RWPE2 (cell line): ENCODE measurements at regions not wholly inside any gene's neighbourhood (a gene's known extent, or its start where the extent isn't known, plus 50 kb on each side); places are given as distances from the start of the nearest gene placed in this dataset.
A peak's percentile ranks its signal among the peaks of the same experiment; 100 is the strongest.

Source experiments
- ATAC-seq: fragments of 200-7000 bp; cut with Tn5 transposase; 3 replicates; pipeline ENCODE4 v1.9.1; 2021; ENCODE audit warnings: low read depth
- DNase-seq: peaks from one replicate; pipeline ENCODE4 v3.0.0-alpha.2; 2020; ENCODE audit warnings: low spot score
- H3K27ac ChIP-seq: fragments of 450-650 bp; 2 replicates; pipeline ENCODE4 v1.5.1; 2017; ENCODE audit warnings: mild to moderate bottlenecking; ENCODE audit not compliant: poor library complexity, severe bottlenecking
- H3K27me3 ChIP-seq: fragments of 250-450 bp; sonication (Bioruptor Pico); 2 replicates; pipeline ENCODE4 v1.5.1; 2021; ENCODE audit warnings: mild to moderate bottlenecking, moderate library complexity; ENCODE audit not compliant: insufficient read depth, poor library complexity, severe bottlenecking
- H3K36me3 ChIP-seq: fragments of 250-450 bp; sonication (Bioruptor Pico); 2 replicates; pipeline ENCODE4 v1.5.1; 2020; ENCODE audit warnings: low read depth, mild to moderate bottlenecking, moderate library complexity
- H3K4me1 ChIP-seq: fragments of 250-450 bp; sonication (Bioruptor Pico); 2 replicates; pipeline ENCODE4 v1.5.1; 2021; ENCODE audit warnings: mild to moderate bottlenecking, moderate library complexity; ENCODE audit not compliant: insufficient read depth, poor library complexity, severe bottlenecking
- H3K4me3 ChIP-seq: fragments of 250-450 bp; sonication (Bioruptor Pico); 2 replicates; pipeline ENCODE4 v1.5.1; 2021; ENCODE audit warnings: mild to moderate bottlenecking, moderate library complexity; ENCODE audit not compliant: severe bottlenecking
- H3K9me3 ChIP-seq: fragments of 250-450 bp; sonication (Bioruptor Pico); 2 replicates; pipeline ENCODE4 v1.5.1; 2021; ENCODE audit warnings: mild to moderate bottlenecking, moderate library complexity; ENCODE audit not compliant: severe bottlenecking
- CTCF ChIP-seq: fragments of 450-650 bp; IDR thresholded peaks from one replicate; pipeline ENCODE4 v1.5.1; 2017; ENCODE audit warnings: mild to moderate bottlenecking, moderate library complexity; ENCODE audit not compliant: poor library complexity, severe bottlenecking

GRCh38 chr6:24991810-24992467 lies 56.2 kb upstream of the RIPOR2 start:
- Histone ChIP-seq H3K27me3 (no peaks in the 10 kb centered on the region), H3K4me3 (no peak overlapping the region), H3K27ac (no peak overlapping the region), H3K36me3 (no peaks in the 10 kb centered on the region), H3K9me3 (no peaks in the 10 kb centered on the region), H3K4me1 (no peaks in the 10 kb centered on the region)
- DNase-seq (no peak), ATAC-seq (peak; percentile 79)
- TF ChIP-seq CTCF: peak; percentile 73

GRCh38 chr6:24994812-24995211 lies 59.1 kb upstream of the RIPOR2 start:
- Histone ChIP-seq H3K4me1 (no peaks in the 10 kb centered on the region), H3K9me3 (no peaks in the 10 kb centered on the region), H3K27me3 (no peaks in the 10 kb centered on the region), H3K36me3 (no peaks in the 10 kb centered on the region), H3K27ac (no peak overlapping the region), H3K4me3 (no peak overlapping the region)
- no peak for TF ChIP-seq CTCF
- DNase-seq (no peak), ATAC-seq (no peak)

GRCh38 chr6:24995270-24995669 lies 59.5 kb upstream of the RIPOR2 start:
- H3K27me3 ChIP-seq: no peaks in the 10 kb centered on the region
- TF ChIP-seq CTCF: no peak
- H3K4me1 ChIP-seq: no peaks in the 10 kb centered on the region
- H3K9me3 ChIP-seq: no peaks in the 10 kb centered on the region
- no peaks in the 10 kb centered on the region for H3K36me3 ChIP-seq
- no peak for ATAC-seq
- H3K4me3 ChIP-seq: no peak overlapping the region
- no peak overlapping the region for H3K27ac ChIP-seq
- DNase-seq: no peak

- TF ChIP-seq CTCF: no peak
- Histone ChIP-seq H3K4me3 (no peak overlapping the region), H3K27me3 (no peaks in the 10 kb centered on the region), H3K9me3 (no peaks in the 10 kb centered on the region), H3K4me1 (no peaks in the 10 kb centered on the region), H3K27ac (no peak overlapping the region), H3K36me3 (no peaks in the 10 kb centered on the region)
- DNase-seq (no peak), ATAC-seq (no peak)
Measured at GRCh38 chr6:24996269-24996836, 60.6 kb upstream of the RIPOR2 start.

GRCh38 chr6:24997231-24997630 lies 61.5 kb upstream of the RIPOR2 start:
- Histone ChIP-seq H3K27me3 (no peaks in the 10 kb centered on the region), H3K36me3 (no peaks in the 10 kb centered on the region), H3K4me3 (no peak overlapping the region), H3K27ac (no peak overlapping the region), H3K9me3 (no peaks in the 10 kb centered on the region), H3K4me1 (peaks cover 5% of the 10 kb centered on the region)
- TF ChIP-seq CTCF: no peak
- ATAC-seq (no peak), DNase-seq (no peak)
